ENCODE measurements at regions not wholly inside any gene's neighbourhood (a gene's known extent, or its start where the extent isn't known, plus 50 kb on each side); places are given as distances from the start of the nearest gene placed in this dataset.

DNA sequence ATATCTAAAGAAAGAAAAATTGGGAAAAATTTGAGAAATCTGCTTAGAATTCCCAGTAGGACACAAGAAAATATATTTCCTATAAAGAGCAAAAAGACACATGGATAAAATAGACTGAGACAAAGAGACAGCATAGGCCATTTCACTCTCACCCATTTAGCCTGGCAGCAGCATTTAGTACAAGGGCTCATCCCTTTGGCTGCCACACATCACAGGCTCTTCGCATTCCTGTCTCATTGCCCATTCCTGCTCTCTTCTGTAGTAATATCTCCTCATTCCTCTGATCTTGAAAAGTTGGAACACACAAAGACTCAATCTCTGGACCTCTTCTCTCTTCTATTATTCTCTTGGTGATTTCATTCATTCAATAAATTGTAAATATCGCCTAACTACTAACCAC, 162.6 kb downstream of the SOX11 start:
- Histone ChIP-seq H4K20me1 (ENCODE audit: insufficient read depth) (no peaks in the 10 kb centered on the region), H3K4me1 (ENCODE audit: control insufficient read depth in 1 of 2, insufficient read depth in 2 of 2, low read length in 2 of 2) (no peaks in the 10 kb centered on the region), H2AFZ (ENCODE audit: low read depth, low read length, poor library complexity, severe bottlenecking) (no peak overlapping the region), H3K36me3 (ENCODE audit: control insufficient read depth in 1 of 2, insufficient read depth in 2 of 2, low read length in 2 of 2) (no peaks in the 10 kb centered on the region; a peak in 1 of 4 replicates), H3K9ac (ENCODE audit: low read length) (no peak overlapping the region), H3K4me3 (replicated peaks in 1 of 2; ENCODE audit: low read depth in 1 of 2, low read length in 2 of 2) (no peak overlapping the region), H3K9me3 (ENCODE audit: control insufficient read depth in 1 of 2, insufficient read depth in 1 of 2, low read depth in 1 of 2, low read length in 2 of 2) (peaks cover 3 to 15% of the 10 kb centered on the region in 2 experiments; a peak in 2 of 4 replicates), H3K27ac (ENCODE audit: low read depth, low read length) (no peak overlapping the region), H3K27me3 (ENCODE audit: insufficient read depth, low read length) (no peaks in the 10 kb centered on the region), H3K9me2 (ENCODE audit: insufficient read depth) (no peaks in the 10 kb centered on the region), H3K4me2 (ENCODE audit: low read length) (no peak overlapping the region), H3K79me2 (ENCODE audit: insufficient read depth, low read length) (no peaks in the 10 kb centered on the region)
- BruUV-seq (replicated peaks) = no TSS peak
- intact Hi-C loops (cut with micrococcal nuclease) = no loop called here
- TF ChIP-seq, protein P1, sequence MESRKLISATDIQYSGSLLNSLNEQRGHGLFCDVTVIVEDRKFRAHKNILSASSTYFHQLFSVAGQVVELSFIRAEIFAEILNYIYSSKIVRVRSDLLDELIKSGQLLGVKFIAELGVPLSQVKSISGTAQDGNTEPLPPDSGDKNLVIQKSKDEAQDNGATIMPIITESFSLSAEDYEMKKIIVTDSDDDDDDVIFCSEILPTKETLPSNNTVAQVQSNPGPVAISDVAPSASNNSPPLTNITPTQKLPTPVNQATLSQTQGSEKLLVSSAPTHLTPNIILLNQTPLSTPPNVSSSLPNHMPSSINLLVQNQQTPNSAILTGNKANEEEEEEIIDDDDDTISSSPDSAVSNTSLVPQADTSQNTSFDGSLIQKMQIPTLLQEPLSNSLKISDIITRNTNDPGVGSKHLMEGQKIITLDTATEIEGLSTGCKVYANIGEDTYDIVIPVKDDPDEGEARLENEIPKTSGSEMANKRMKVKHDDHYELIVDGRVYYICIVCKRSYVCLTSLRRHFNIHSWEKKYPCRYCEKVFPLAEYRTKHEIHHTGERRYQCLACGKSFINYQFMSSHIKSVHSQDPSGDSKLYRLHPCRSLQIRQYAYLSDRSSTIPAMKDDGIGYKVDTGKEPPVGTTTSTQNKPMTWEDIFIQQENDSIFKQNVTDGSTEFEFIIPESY (IDR thresholded peaks at IDR 0.05; ENCODE audit: extremely low read depth, insufficient replicate concordance, low read length) = no peak
- TF ChIP-seq SRF (IDR thresholded peaks at IDR 0.05; ENCODE audit: low read depth) (no peak), EGR1 (IDR thresholded peaks at IDR 0.05; ENCODE audit: low read depth) (no peak), SP1 (IDR thresholded peaks at IDR 0.05; ENCODE audit: low read depth) (no peak), YY1 (IDR thresholded peaks at IDR 0.05; ENCODE audit: extremely low read depth, insufficient replicate concordance, low read depth, low read length) (no peak), EZH2 (IDR thresholded peaks at IDR 0.05) (no peak), ZFX (IDR thresholded peaks at IDR 0.05) (no peak), FOSL1 (IDR thresholded peaks at IDR 0.05; ENCODE audit: low read depth) (no peak), TCF7L2 (IDR thresholded peaks at IDR 0.05; ENCODE audit: borderline replicate concordance, extremely low read depth, insufficient read depth, insufficient read length) (no peak), POLR2A (IDR thresholded peaks at IDR 0.05; ENCODE audit: borderline replicate concordance, extremely low read depth, insufficient read depth, insufficient read length) (no peak), CEBPB (IDR thresholded peaks at IDR 0.05; ENCODE audit: low read depth) (no peak), ZNF274 (IDR thresholded peaks at IDR 0.05; ENCODE audit: low read depth, low read length) (no peak), SIN3A (IDR thresholded peaks at IDR 0.05; ENCODE audit: low read depth) (no peak), CBX3 (IDR thresholded peaks at IDR 0.05; ENCODE audit: low read depth) (no peak)
- TF ChIP-seq, protein P2, sequence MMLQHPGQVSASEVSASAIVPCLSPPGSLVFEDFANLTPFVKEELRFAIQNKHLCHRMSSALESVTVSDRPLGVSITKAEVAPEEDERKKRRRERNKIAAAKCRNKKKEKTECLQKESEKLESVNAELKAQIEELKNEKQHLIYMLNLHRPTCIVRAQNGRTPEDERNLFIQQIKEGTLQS (IDR thresholded peaks at IDR 0.05) = no peak
- TF ChIP-seq, protein P3, sequence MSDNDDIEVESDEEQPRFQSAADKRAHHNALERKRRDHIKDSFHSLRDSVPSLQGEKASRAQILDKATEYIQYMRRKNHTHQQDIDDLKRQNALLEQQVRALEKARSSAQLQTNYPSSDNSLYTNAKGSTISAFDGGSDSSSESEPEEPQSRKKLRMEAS (IDR thresholded peaks at IDR 0.05) = no peak
- RAD21 ChIA-PET (ENCODE audit: low non-redundant PET in 1 of 2, low total read pairs in 2 of 2, uncharacterized antibody in 2 of 2, unreplicated experiment in 2 of 2) = no interaction called here
- CTCF ChIA-PET = no interaction called here
- DNase-seq (ENCODE audit: low read depth, low spot score) (no peak), ATAC-seq (no peak)
- POLR2A ChIA-PET = no interaction called here

Measured in HCT116 (cell line).